Mucosa of stomach (tissue), 1 donor: ENCODE measurements at regions not wholly inside any gene's neighbourhood (a gene's known extent, or its start where the extent isn't known, plus 50 kb on each side); places are given as distances from the start of the nearest gene placed in this dataset.

Source experiments
- H3K27me3 ChIP-seq: one replicate; pipeline ENCODE4 v1.7.0; 2013; ENCODE audit warnings: mild to moderate bottlenecking, low read length; ENCODE audit not compliant: control insufficient read depth, insufficient read depth
- H3K36me3 ChIP-seq: one replicate; pipeline ENCODE4 v1.7.0; 2013; ENCODE audit warnings: low read length; ENCODE audit not compliant: control insufficient read depth, insufficient read depth
- H3K4me1 ChIP-seq: one replicate; pipeline ENCODE4 v1.7.0; 2013; ENCODE audit warnings: mild to moderate bottlenecking, low read length; ENCODE audit not compliant: control insufficient read depth, insufficient read depth
- H3K4me3 ChIP-seq: one replicate; pipeline ENCODE4 v1.7.0; 2013; ENCODE audit warnings: low read length
- H3K9ac ChIP-seq: one replicate; pipeline ENCODE4 v1.7.0; 2013; ENCODE audit warnings: mild to moderate bottlenecking, low read length, moderate library complexity
- H3K9me3 ChIP-seq: one replicate; pipeline ENCODE4 v1.7.0; 2013; ENCODE audit warnings: mild to moderate bottlenecking, low read length, moderate library complexity; ENCODE audit not compliant: control insufficient read depth
- donor health status: Pancreatic carcinoma.

GRCh38 chr15:98554272-98555172, 93.8 kb upstream of the IGF1R start:
- Histone ChIP-seq H3K27me3 (peaks cover 18% of the 10 kb centered on the region), H3K4me3 (no peak overlapping the region), H3K4me1 (no peaks in the 10 kb centered on the region), H3K9me3 (no peaks in the 10 kb centered on the region), H3K36me3 (no peaks in the 10 kb centered on the region), H3K9ac (no peak overlapping the region)

DNA sequence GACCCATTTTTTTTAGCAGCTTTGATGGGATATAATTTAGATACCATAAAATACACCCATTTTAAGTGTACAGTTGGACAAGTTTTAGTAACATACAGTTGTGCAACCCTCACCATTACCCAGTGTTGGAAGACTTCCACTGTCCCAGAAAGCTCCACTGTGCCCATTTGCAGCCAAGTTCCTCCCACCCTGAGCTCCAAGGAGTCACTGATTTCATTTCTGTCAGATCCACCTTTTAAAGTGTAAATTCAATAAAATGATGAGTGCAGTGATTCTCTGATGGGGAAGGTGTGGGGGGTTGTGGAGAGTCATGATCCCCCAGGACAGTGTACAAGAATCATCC, 93.2 kb upstream of the IGF1R start:
- Histone ChIP-seq H3K27me3 (peaks cover 18% of the 10 kb centered on the region), H3K4me1 (no peaks in the 10 kb centered on the region), H3K36me3 (no peaks in the 10 kb centered on the region)

DNA sequence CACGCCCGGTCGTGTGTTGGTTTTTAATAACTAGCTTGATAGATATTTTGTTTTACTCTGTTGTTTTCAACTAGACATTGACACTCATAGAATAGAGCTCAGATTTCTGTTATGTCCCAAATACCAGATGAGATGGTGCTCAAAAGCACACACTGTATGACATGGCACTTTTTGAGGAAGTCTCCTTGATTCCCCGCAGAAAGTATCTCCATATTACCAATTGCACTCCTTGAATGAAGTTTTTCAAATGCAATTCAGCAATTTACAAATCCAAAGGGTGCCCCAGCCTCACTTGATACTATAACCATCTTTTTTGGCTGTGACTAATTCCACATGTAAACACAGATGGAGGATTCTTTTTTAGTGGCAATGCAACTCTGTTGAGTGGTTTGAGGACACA, 92.0 kb upstream of the IGF1R start:
- Histone ChIP-seq H3K4me3 (no peak overlapping the region), H3K27me3 (peaks cover 14% of the 10 kb centered on the region), H3K9me3 (no peaks in the 10 kb centered on the region), H3K36me3 (no peaks in the 10 kb centered on the region), H3K9ac (no peak overlapping the region), H3K4me1 (no peaks in the 10 kb centered on the region)

More for the DNA sequence above, 93.2 kb upstream of the IGF1R start:
- Histone ChIP-seq H3K9ac (no peak overlapping the region), H3K4me3 (no peak overlapping the region), H3K9me3 (no peaks in the 10 kb centered on the region)

DNA sequence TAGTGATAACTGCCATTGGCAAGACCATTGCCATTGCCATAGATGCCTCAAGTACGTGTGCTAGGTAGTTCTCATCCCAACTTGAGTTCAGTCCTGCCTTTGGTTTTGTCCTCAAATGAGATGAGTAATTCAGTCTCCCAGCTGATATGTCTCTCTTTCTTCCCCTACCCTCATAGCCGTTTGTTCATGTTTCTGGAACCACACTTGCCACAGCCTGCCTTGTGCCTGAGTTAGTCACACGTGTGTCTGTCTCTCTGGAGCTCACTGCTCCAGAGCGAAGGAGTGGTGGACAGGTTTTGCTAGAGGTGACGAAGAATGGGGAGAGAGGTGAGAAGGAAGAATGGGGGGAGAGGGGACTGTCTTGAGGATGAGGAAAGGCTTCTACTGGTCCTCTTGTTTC, 88.0 kb upstream of the IGF1R start:
- H3K9ac ChIP-seq = no peak overlapping the region
- H3K9me3 ChIP-seq = no peaks in the 10 kb centered on the region
- peaks cover 7% of the 10 kb centered on the region for H3K27me3 ChIP-seq
- H3K36me3 ChIP-seq = no peaks in the 10 kb centered on the region
- H3K4me3 ChIP-seq = no peak overlapping the region
- H3K4me1 ChIP-seq = no peaks in the 10 kb centered on the region

DNA sequence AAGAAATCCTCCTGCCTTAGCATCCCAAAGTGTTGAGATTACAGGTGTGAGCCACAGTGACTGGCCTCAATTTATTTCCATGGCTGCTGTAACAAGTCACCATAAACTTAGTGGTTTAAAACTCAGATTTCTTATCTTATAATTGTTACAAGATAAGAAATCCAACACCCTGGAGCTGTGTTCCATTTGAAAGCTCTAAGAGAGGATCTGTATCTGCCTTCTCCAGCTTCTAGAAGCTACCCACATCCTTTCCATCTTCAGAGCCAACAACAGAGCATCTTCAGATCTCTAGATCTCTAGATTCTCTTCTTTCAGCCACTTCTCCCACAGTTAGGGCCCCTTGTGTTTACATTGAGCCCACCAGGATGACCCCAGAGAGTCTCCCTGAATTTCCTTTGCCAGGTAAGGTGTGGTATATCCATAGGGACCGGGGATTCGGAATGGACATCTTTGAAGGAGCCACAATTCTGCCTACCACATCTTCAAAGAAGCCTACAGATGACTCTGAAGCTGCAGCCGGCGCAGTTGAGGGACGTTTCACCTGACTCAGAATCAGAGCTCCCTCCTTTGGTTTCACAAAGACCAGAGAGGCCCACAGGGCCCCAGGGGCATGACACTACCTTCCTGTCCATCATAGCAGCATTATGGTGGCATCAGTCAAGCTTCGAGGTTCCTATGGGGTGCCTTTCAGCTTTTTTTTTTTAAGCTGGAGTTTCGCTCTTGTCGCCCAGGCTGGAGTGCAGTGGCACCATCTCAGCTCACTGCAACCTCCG, 87.0 kb upstream of the IGF1R start:
- Histone ChIP-seq H3K36me3 (no peaks in the 10 kb centered on the region), H3K9ac (no peak overlapping the region), H3K4me1 (no peaks in the 10 kb centered on the region), H3K4me3 (no peak overlapping the region), H3K27me3 (peaks cover 7% of the 10 kb centered on the region), H3K9me3 (no peaks in the 10 kb centered on the region)

DNA sequence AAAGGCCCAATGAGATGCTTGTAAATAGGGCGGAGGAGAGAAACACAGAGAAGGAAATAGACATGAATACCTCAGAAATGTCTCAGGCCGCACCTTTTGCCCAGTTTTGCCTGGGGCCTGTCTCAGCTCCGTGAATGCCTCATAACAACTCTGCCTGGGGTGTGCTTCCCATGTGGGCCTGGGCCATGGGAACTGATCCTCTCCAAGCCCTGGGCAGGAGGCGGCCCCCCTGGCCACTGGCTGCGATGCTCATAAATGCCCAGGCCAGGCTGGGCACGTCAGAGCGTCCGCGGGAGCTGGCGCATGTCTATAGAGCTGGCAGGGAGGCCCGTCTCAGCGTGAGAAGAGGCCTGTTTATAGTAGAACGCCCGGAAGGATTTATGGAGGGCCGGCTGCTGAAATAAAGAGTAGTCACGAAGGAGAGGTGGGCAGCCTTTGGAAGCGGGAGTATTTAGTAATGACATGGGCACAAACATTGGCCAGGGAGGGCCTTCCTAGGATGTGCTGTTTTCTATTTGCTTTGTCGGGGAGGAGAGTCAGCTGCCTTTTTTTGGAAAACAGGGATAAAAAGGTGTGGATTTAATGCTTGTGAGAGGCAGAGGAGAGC, 85.9 kb upstream of the IGF1R start:
- H3K27me3 ChIP-seq = peaks cover 8% of the 10 kb centered on the region
- no peak overlapping the region for H3K4me3 ChIP-seq
- no peaks in the 10 kb centered on the region for H3K36me3 ChIP-seq
- H3K9ac ChIP-seq = no peak overlapping the region
- H3K4me1 ChIP-seq = no peaks in the 10 kb centered on the region
- no peaks in the 10 kb centered on the region for H3K9me3 ChIP-seq

GRCh38 chr15:98565566-98565965, 82.8 kb upstream of the IGF1R start:
- Histone ChIP-seq H3K36me3 (no peaks in the 10 kb centered on the region), H3K4me3 (no peak overlapping the region), H3K27me3 (peaks cover 10% of the 10 kb centered on the region), H3K4me1 (no peaks in the 10 kb centered on the region), H3K9ac (no peak overlapping the region), H3K9me3 (no peaks in the 10 kb centered on the region)

DNA sequence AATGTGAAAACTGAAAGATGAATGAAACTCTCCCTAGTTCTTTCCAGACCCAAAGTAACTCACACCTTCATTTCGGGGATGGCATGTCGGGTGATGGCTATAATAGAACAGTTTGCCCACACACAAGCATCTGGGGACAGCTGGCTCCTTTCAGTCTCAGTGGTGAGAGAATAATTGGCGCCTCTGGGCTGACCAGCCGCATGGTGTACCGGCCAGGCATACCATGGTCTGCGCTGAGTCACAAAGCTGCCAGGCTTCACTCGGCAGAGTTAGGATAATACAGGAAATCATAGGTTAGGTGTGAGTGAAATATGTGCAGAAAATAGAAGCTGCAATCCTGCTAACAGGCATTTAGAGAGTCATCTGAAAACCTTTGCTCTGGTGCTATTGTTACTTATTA, 80.4 kb upstream of the IGF1R start:
- Histone ChIP-seq H3K27me3 (peaks cover 12% of the 10 kb centered on the region), H3K9ac (no peak overlapping the region), H3K4me1 (no peaks in the 10 kb centered on the region), H3K36me3 (no peaks in the 10 kb centered on the region), H3K4me3 (no peak overlapping the region), H3K9me3 (no peaks in the 10 kb centered on the region)

DNA sequence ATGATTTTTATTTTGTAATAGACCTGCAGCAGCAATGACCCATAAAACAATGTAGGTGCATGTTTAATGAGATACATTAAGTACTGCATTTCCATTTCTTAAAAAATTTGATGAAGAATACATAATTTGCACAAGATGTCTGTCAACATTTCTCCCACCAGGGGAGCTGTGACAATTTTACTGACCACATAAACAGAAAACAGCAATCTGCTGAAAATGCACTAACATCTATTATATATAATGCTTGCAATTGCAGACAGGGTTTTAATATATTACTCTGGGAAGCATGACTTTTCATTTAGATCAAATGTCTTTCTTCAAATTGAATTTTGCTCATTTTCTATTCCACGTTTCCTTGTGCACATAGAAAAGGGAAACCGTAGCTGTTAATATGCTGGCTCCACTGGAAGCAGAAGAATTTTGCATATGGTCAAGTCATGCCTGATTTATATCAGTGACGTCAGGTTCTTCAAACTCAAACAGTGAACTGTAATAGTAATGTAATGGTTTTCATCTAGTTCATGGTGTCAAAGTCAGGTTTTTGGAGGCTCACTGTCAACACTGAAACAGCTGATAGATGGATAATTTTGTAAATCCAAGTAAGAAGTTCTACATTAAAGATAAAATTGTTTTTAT, 79.8 kb upstream of the IGF1R start:
- no peaks in the 10 kb centered on the region for H3K9me3 ChIP-seq
- no peak overlapping the region for H3K9ac ChIP-seq
- H3K27me3 ChIP-seq = peaks cover 12% of the 10 kb centered on the region
- H3K4me1 ChIP-seq = no peaks in the 10 kb centered on the region
- H3K36me3 ChIP-seq = no peaks in the 10 kb centered on the region
- no peak overlapping the region for H3K4me3 ChIP-seq

GRCh38 chr15:98570119-98570518, 78.2 kb upstream of the IGF1R start:
- no peaks in the 10 kb centered on the region for H3K36me3 ChIP-seq
- no peak overlapping the region for H3K4me3 ChIP-seq
- H3K9ac ChIP-seq = no peak overlapping the region
- H3K9me3 ChIP-seq = no peaks in the 10 kb centered on the region
- H3K27me3 ChIP-seq = peaks cover 12% of the 10 kb centered on the region
- no peaks in the 10 kb centered on the region for H3K4me1 ChIP-seq

- H3K27me3 ChIP-seq = peaks cover 38% of the 10 kb centered on the region
- no peak overlapping the region for H3K9ac ChIP-seq
- no peaks in the 10 kb centered on the region for H3K9me3 ChIP-seq
- H3K36me3 ChIP-seq = no peaks in the 10 kb centered on the region
- no peaks in the 10 kb centered on the region for H3K4me1 ChIP-seq
- H3K4me3 ChIP-seq = no peak overlapping the region
These were observed 67.8 kb upstream of the IGF1R start for GRCh38 chr15:98580572-98580971.

GRCh38 chr15:98581715-98582114, 66.6 kb upstream of the IGF1R start:
- H3K27me3 ChIP-seq = peaks cover 41% of the 10 kb centered on the region
- H3K9me3 ChIP-seq = no peaks in the 10 kb centered on the region

More at GRCh38 chr15:98581715-98582114, 66.6 kb upstream of the IGF1R start:
- Histone ChIP-seq H3K36me3 (no peaks in the 10 kb centered on the region), H3K4me3 (no peak overlapping the region), H3K9ac (no peak overlapping the region), H3K4me1 (no peaks in the 10 kb centered on the region)
